Transverse colon (tissue), 4 donors: ENCODE measurements at regions not wholly inside any gene's neighbourhood (a gene's known extent, or its start where the extent isn't known, plus 50 kb on each side); places are given as distances from the start of the nearest gene placed in this dataset.
A peak's percentile ranks its signal among the peaks of the same experiment; 100 is the strongest.

ENCODE experiments used
- DNase-seq: peaks from one replicate; pipeline ENCODE4 v3.0.0-alpha.2; 2019
- H3K27ac ChIP-seq, 4 donors: fragments of 200-600 bp; sonication (generic); 2 replicates each; pipeline ENCODE4 v1.5.1; 2016 to 2018; ENCODE audit warnings: inconsistent platforms in 4 of 4
- H3K27me3 ChIP-seq: fragments of 200-600 bp; sonication (generic); 2 replicates; pipeline ENCODE4 v1.5.1; 2017; ENCODE audit warnings: inconsistent platforms
- H3K36me3 ChIP-seq, 4 donors: fragments of 200-600 bp; sonication (generic); 2 replicates each; pipeline ENCODE4 v1.5.1; 2017 to 2019; ENCODE audit warnings: inconsistent platforms in 4 of 4
- H3K4me1 ChIP-seq, 4 donors: fragments of 200-600 bp; sonication (generic); 2 replicates each; pipeline ENCODE4 v1.5.1; 2017 to 2020; ENCODE audit warnings: inconsistent platforms in 4 of 4
- H3K4me3 ChIP-seq, 4 donors: fragments of 200-600 bp; sonication (generic); 1 replicate in 1 of 4; 2 replicates in 3 of 4; pipeline versions ENCODE4 v1.5.1 to v1.6.1; 2017 to 2019; ENCODE audit warnings: inconsistent platforms in 4 of 4
- H3K9me3 ChIP-seq, 2 donors: fragments of 200-600 bp; sonication (generic); 2 replicates each; pipeline ENCODE4 v1.5.1; 2017 to 2019; ENCODE audit warnings: inconsistent platforms in 2 of 2
- CTCF ChIP-seq, 5 experiments: fragments of 200-600 bp in 3 of 5; fragments of 450-650 bp in 2 of 5; sonication (generic) in 3 of 5; IDR thresholded peaks; 1 replicate in 2 of 5; 2 replicates in 3 of 5; pipeline ENCODE4 v1.5.1; 2016 to 2017; ENCODE audit warnings: antibody characterized with exemption in 5 of 5, inconsistent platforms in 3 of 5, mild to moderate bottlenecking in 2 of 5, moderate library complexity in 1 of 5
- EP300 ChIP-seq: sonication (generic); formaldehyde crosslinking; IDR thresholded peaks from one replicate; pipeline ENCODE4 v1.6.1; 2017; ENCODE audit warnings: antibody characterized with exemption, low read depth
- POLR2A ChIP-seq: fragments of 450-650 bp; IDR thresholded peaks from one replicate; pipeline ENCODE4 v1.6.1; 2016; ENCODE audit warnings: antibody characterized with exemption, mild to moderate bottlenecking, moderate library complexity
- POLR2AphosphoS5 ChIP-seq, 3 donors: sonication (generic); formaldehyde crosslinking; IDR thresholded peaks; one replicate each; pipeline ENCODE4 v1.6.1; 2016; ENCODE audit warnings: antibody characterized with exemption in 3 of 3
- WGBS, 2 donors: methylation state at CpG; one replicate each; pipeline ENCODE4 v1.1.5; 2018; ENCODE audit warnings: low coverage in 1 of 2; 5-methylcytosine and 5-hydroxymethylcytosine counted together
- in situ Hi-C, 4 donors: fragments of 200-750 bp; cut with MboI; loops; one replicate each; pipeline versions ENCODE4 v1.15.0 to v1.15.1; 2017; ENCODE audit warnings: low sequenced_read_pairs in 3 of 4, low pct_ligation_motif_present in 1 of 4, low pct_unique_long_range_greater_than_20kb in 1 of 4
- intact Hi-C: fragments of 100-400 bp; cut with DNase I; formaldehyde crosslinking; loops from one replicate; pipeline ENCODE4 v1.15.1; 2023; ENCODE audit warnings: low total_unique reads

DNA sequence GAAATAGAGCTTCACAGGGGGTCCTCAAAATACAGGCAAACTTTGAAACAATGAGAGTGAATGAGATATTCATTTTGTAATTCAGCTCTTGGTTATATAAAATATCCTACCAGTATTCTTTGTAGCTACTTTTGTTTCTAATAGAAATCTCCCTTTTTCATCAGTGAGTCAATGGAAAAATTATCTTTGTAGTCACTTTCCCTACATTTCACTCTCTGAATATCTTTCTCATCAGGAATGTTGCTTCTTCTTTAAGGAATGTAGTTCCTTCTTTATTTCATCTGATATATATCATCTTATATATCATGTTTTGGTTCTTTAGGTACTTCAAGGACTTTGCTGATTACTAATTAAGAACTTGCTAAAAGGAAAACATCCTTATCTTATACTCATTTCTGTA lies 280.3 kb upstream of the NUDT12 start:
- no peaks in the 10 kb centered on the region for H3K9me3 ChIP-seq
- H3K36me3 ChIP-seq = no peaks in the 10 kb centered on the region
- DNase-seq = no peak
- H3K4me1 ChIP-seq = no peaks in the 10 kb centered on the region
- no peak overlapping the region for H3K4me3 ChIP-seq
- H3K27ac ChIP-seq = no peak overlapping the region
- intact Hi-C loops (no loop called here), in situ Hi-C loops (no loop called here)
- H3K27me3 ChIP-seq = no peaks in the 10 kb centered on the region
- TF ChIP-seq CTCF (IDR thresholded peaks at IDR 0.05) (no peak), POLR2A (no peak), POLR2AphosphoS5 (IDR thresholded peaks at IDR 0.05) (no peak), EP300 (no peak)

- H3K4me3 ChIP-seq = no peak overlapping the region
- H3K27me3 ChIP-seq = no peaks in the 10 kb centered on the region
- 0 to 53% methylated on average over 1 of the region's 1 CpG for WGBS, 2 donors
- no peaks in the 10 kb centered on the region for H3K36me3 ChIP-seq
- no peaks in the 10 kb centered on the region for H3K9me3 ChIP-seq
- in situ Hi-C loops (no loop called here), intact Hi-C loops (no loop called here)
- no peak for TF ChIP-seq POLR2AphosphoS5 (IDR thresholded peaks at IDR 0.05)
- H3K27ac ChIP-seq = no peak overlapping the region
- no peaks in the 10 kb centered on the region for H3K4me1 ChIP-seq
- no peak for DNase-seq
Observed at GRCh38 chr5:103840600-103840999, 278.0 kb upstream of the NUDT12 start.

GRCh38 chr5:103834216-103834615 lies 271.6 kb upstream of the NUDT12 start:
- Histone ChIP-seq H3K9me3 (no peaks in the 10 kb centered on the region), H3K36me3 (no peaks in the 10 kb centered on the region), H3K27me3 (no peaks in the 10 kb centered on the region), H3K27ac (no peak overlapping the region), H3K4me3 (no peak overlapping the region), H3K4me1 (no peaks in the 10 kb centered on the region)
- in situ Hi-C loops = no loop called here
- TF ChIP-seq CTCF (IDR thresholded peaks at IDR 0.05) = no peak
- no peak for TF ChIP-seq POLR2AphosphoS5 (IDR thresholded peaks at IDR 0.05)
- WGBS, 2 donors = 60 to 67% methylated on average over 1 of the region's 1 CpG
- DNase-seq = no peak
- intact Hi-C loops = no loop called here

GRCh38 chr5:103829585-103829984 lies 267.0 kb upstream of the NUDT12 start:
- Histone ChIP-seq H3K27ac (no peak overlapping the region), H3K27me3 (no peaks in the 10 kb centered on the region), H3K9me3 (no peaks in the 10 kb centered on the region), H3K4me1 (no peaks in the 10 kb centered on the region), H3K4me3 (no peak overlapping the region), H3K36me3 (no peaks in the 10 kb centered on the region)
- DNase-seq = no peak
- TF ChIP-seq EP300 (no peak), POLR2AphosphoS5 (IDR thresholded peaks at IDR 0.05) (no peak), POLR2A (no peak), CTCF (IDR thresholded peaks at IDR 0.05) (peak in 1 of 5 experiments; percentile 7)
- intact Hi-C loops (no loop called here), in situ Hi-C loops (no loop called here)
- WGBS, 2 donors = 61 to 67% methylated on average over 7 of the region's 7 CpGs

- Histone ChIP-seq H3K27ac (no peak overlapping the region), H3K27me3 (no peaks in the 10 kb centered on the region), H3K36me3 (no peaks in the 10 kb centered on the region), H3K9me3 (no peaks in the 10 kb centered on the region), H3K4me3 (no peak overlapping the region), H3K4me1 (no peaks in the 10 kb centered on the region)
- 90 to 100% methylated on average over 1 to 4 of the region's 4 CpGs for WGBS, 2 donors
- TF ChIP-seq POLR2A = no peak
- intact Hi-C loops (no loop called here), in situ Hi-C loops (no loop called here)
- DNase-seq = no peak
Observed at GRCh38 chr5:103827976-103828375, 265.4 kb upstream of the NUDT12 start.
